D721Med (cell line): ENCODE measurements at regions not wholly inside any gene's neighbourhood (a gene's known extent, or its start where the extent isn't known, plus 50 kb on each side); places are given as distances from the start of the nearest gene placed in this dataset.

ENCODE experiments used
- DNase-seq: peaks from one replicate; pipeline ENCODE4 v3.0.0; 2011; ENCODE audit warnings: low spot score; ENCODE audit not compliant: insufficient read length
- FAIRE-seq: peaks from 2 replicates; lab custom pipeline; 2011; peaks lifted over from hg19 to GRCh38; lab: Jason Lieb, UNC
- CTCF ChIP-seq: IDR thresholded peaks from 2 replicates; pipeline ENCODE4 v1.5.1; 2012; ENCODE audit warnings: mild to moderate bottlenecking, control low read depth; ENCODE audit not compliant: insufficient read depth; ENCODE audit errors: missing control alignments

- DNase-seq (no peak), FAIRE-seq (no peak)
- no peak for TF ChIP-seq CTCF
These were observed 153.0 kb downstream of the FOXA2 start for GRCh38 chr20:22431419-22431818.

GRCh38 chr20:22430746-22431168 lies 153.6 kb downstream of the FOXA2 start:
- DNase-seq (no peak), FAIRE-seq (no peak)
- no peak for TF ChIP-seq CTCF

GRCh38 chr20:22430154-22430745 lies 154.1 kb downstream of the FOXA2 start:
- no peak for TF ChIP-seq CTCF
- FAIRE-seq (no peak), DNase-seq (no peak)

- no peak for DNase-seq
- FAIRE-seq: no peak
- no peak for TF ChIP-seq CTCF
These were observed 154.9 kb downstream of the FOXA2 start for GRCh38 chr20:22429175-22430153.

GRCh38 chr20:22428051-22428450 lies 156.3 kb downstream of the FOXA2 start:
- FAIRE-seq (no peak), DNase-seq (no peak)
- no peak for TF ChIP-seq CTCF

GRCh38 chr20:22426772-22427171 lies 157.6 kb downstream of the FOXA2 start:
- TF ChIP-seq CTCF: no peak
- DNase-seq (no peak), FAIRE-seq (no peak)
